Mammary epithelial cell (primary cell): ENCODE measurements at regions not wholly inside any gene's neighbourhood (a gene's known extent, or its start where the extent isn't known, plus 50 kb on each side); places are given as distances from the start of the nearest gene placed in this dataset.

Experiments used
- CTCF ChIP-seq, 2 donors: IDR thresholded peaks in 1 of 2; conservative IDR thresholded peaks in 1 of 2; 2 replicates each; pipeline ENCODE4 v1.5.1; 2011 to 2012; ENCODE audit warnings: inconsistent platforms in 2 of 2, low read length in 2 of 2, mild to moderate bottlenecking in 2 of 2, control low read depth in 1 of 2, low read depth in 1 of 2; ENCODE audit not compliant: insufficient read depth in 1 of 2; ENCODE audit errors: extremely low read depth in 1 of 2
- EZH2 ChIP-seq: IDR thresholded peaks from 2 replicates; pipeline ENCODE4 v1.6.1; 2012; ENCODE audit warnings: low read length, inconsistent platforms, borderline replicate concordance

GRCh38 chr10:84935772-84936171 is 607.4 kb downstream of the CCSER2 start:
- TF ChIP-seq EZH2: no peak
- TF ChIP-seq CTCF (conservative IDR thresholded peaks at IDR 0.05 in 1 of 2, IDR thresholded peaks at IDR 0.05 in 1 of 2; ENCODE audit: extremely low read depth in 1 of 2, insufficient read depth in 1 of 2, low read depth in 1 of 2, low read length in 2 of 2): no peak
